Muscle layer of colon (tissue), 2 donors: ENCODE measurements at regions not wholly inside any gene's neighbourhood (a gene's known extent, or its start where the extent isn't known, plus 50 kb on each side); places are given as distances from the start of the nearest gene placed in this dataset.

Source experiments
- H3K27ac ChIP-seq: one replicate; pipeline ENCODE4 v1.7.0; 2013; ENCODE audit warnings: low read depth, mild to moderate bottlenecking, low read length, moderate library complexity
- H3K27me3 ChIP-seq, 2 donors: one replicate each; pipeline ENCODE4 v1.7.0; 2013; ENCODE audit warnings: low read length in 2 of 2, mild to moderate bottlenecking in 2 of 2; ENCODE audit not compliant: insufficient read depth in 2 of 2, control insufficient read depth in 1 of 2
- H3K36me3 ChIP-seq: one replicate; pipeline ENCODE4 v1.7.0; 2013; ENCODE audit warnings: mild to moderate bottlenecking, low read length; ENCODE audit not compliant: insufficient read depth
- H3K4me1 ChIP-seq: one replicate; pipeline ENCODE4 v1.7.0; 2013; ENCODE audit warnings: mild to moderate bottlenecking, low read length; ENCODE audit not compliant: insufficient read depth
- H3K4me3 ChIP-seq, 2 donors: one replicate each; pipeline ENCODE4 v1.7.0; 2013; ENCODE audit warnings: low read length in 2 of 2, low read depth in 1 of 2, mild to moderate bottlenecking in 1 of 2, moderate library complexity in 1 of 2
- H3K9ac ChIP-seq: one replicate; pipeline ENCODE4 v1.7.0; 2013; ENCODE audit warnings: low read length
- H3K9me3 ChIP-seq: one replicate; pipeline ENCODE4 v1.7.0; 2013; ENCODE audit warnings: mild to moderate bottlenecking, low read length
- donor health status: abdominal sarcoma.
- donor health status: Adenocarcinoma of cecum.

DNA sequence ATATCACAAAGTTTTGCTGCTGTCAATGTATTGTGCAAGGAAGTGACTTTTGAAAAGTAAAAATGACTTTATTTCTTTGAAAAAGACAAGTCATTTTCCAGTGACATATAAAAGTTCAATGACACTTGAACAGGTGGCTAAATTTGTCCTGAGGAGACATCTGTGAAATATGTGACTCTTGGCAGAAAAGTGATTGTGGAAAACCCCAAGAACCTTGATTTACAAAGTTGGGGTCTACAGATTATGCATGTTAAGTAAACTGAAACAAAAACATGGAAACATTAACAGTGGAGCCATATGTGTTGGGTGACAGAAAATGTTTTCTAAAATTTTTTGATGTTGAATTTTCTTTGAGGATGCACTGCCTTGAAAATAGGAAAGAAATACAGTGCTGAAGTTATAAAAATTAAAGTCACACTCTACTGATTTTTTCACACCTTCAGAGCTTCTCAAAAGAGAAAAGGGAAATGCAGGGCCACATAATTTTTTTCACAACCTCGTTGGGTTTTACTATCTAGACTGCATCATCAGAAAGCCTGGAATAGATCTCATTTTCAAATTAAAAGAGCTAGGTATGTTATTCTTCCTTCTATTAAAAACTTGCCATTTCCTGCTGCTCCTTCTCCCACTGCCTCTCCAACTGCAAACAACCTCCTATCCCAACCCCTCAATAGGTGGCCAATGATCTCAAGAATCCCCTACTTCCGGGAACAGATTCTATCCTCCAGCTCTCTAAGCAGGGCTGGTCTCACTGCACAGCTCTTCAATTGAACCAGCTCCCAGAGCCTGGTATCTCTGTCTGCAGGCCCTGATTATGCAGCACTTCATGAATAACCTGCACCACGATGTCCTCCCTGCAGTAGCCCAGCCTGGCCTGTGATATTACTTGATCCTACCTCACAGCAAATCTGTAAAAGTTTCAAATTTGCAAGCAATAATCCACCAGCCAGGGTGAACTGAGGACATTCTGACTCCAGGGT, 570.8 kb upstream of the CPEB2 start:
- Histone ChIP-seq H3K27me3 (no peaks in the 10 kb centered on the region), H3K36me3 (no peaks in the 10 kb centered on the region), H3K4me1 (no peaks in the 10 kb centered on the region), H3K27ac (no peak overlapping the region), H3K4me3 (no peak overlapping the region), H3K9ac (no peak overlapping the region), H3K9me3 (no peaks in the 10 kb centered on the region)

DNA sequence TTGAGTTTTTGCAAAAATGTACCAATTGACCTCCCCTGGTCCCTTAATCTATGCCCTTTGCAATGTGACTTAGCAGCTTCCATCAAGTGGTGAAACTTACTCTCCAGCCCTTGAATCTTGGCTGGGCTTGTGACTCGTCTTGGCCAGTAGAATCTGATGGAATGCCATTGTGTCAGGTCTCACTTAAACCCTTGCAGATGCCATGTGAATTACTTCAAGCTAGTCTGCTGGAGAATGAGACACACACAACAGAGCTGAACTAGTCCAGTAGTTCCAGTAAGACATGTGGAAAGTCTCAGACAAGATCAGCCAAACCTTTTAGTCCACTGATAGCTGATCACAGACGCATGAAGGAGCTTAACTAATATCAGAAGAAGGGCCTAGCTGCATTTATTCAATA, 567.8 kb upstream of the CPEB2 start:
- no peak overlapping the region for H3K27ac ChIP-seq
- H3K4me3 ChIP-seq, result no peak overlapping the region
- no peaks in the 10 kb centered on the region for H3K27me3 ChIP-seq
- no peaks in the 10 kb centered on the region for H3K9me3 ChIP-seq
- no peaks in the 10 kb centered on the region for H3K36me3 ChIP-seq
- H3K9ac ChIP-seq, result no peak overlapping the region
- H3K4me1 ChIP-seq, result no peaks in the 10 kb centered on the region

DNA sequence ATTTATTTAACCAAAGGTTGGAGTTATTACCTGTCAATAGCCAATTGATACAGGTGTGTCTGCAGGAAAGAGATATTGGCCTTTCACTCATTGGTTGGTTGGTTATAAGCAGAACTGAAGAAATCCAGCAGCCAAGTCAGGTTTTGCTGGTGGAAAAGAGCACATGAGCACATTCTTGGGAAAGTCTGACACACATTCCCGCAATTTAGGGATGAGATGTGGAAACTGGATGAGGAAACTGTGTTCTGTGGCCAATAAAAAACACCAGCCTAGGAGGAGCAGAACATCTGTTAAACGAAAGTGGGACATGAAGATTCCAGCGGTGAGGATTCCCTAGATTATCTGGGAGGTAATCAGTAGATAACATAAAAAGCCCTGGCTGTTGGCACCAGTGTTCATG, 567.4 kb upstream of the CPEB2 start:
- Histone ChIP-seq H3K4me1 (no peaks in the 10 kb centered on the region), H3K9me3 (no peaks in the 10 kb centered on the region), H3K9ac (no peak overlapping the region), H3K27me3 (no peaks in the 10 kb centered on the region), H3K36me3 (no peaks in the 10 kb centered on the region), H3K4me3 (no peak overlapping the region), H3K27ac (no peak overlapping the region)

DNA sequence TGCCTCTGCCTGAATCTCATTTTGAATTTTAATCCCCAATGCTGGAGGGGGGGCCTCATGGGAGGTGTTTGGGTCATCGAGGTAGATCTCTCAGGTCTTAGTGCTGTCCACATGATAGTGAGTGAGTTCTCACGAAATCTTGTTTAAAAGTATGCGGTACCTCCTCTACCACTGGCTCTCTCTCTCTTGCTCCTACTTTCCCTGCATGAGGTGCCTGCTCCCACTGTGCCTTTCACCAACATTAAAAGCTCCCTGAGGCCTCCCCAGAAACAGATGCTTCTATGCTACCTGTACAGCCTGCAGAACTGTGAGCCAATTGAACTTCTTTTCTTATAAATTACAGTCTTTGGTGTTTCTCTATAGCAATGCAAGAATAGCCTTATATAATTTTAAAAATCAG, 560.7 kb upstream of the CPEB2 start:
- H3K4me3 ChIP-seq, result no peak overlapping the region
- no peaks in the 10 kb centered on the region for H3K36me3 ChIP-seq
- H3K4me1 ChIP-seq, result peaks cover 5% of the 10 kb centered on the region
- H3K27ac ChIP-seq, result no peak overlapping the region
- H3K27me3 ChIP-seq, result no peaks in the 10 kb centered on the region
- H3K9me3 ChIP-seq, result no peaks in the 10 kb centered on the region
- H3K9ac ChIP-seq, result no peak overlapping the region

DNA sequence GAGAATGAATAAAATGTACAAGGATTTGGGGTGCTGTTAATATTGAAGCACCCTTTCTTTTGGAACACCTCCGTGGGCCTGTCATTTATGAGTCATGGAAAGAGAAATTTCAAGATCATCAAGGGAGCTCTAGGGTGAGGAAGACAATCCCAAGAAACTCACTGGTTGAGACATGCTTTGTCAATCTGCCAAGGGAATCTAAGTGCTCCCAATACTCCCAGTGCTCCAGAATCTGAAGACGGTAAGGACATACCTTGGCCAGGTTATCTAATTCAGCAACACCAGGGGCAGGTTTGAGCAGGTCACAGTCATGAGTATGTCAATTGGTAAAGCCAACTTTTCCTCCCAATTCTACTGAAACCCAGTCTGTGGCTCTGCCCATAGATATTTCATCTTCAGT, 556.4 kb upstream of the CPEB2 start:
- Histone ChIP-seq H3K4me3 (no peak overlapping the region), H3K27ac (no peak overlapping the region), H3K9me3 (no peaks in the 10 kb centered on the region), H3K4me1 (peaks cover 8% of the 10 kb centered on the region), H3K36me3 (no peaks in the 10 kb centered on the region), H3K27me3 (no peaks in the 10 kb centered on the region), H3K9ac (no peak overlapping the region)

DNA sequence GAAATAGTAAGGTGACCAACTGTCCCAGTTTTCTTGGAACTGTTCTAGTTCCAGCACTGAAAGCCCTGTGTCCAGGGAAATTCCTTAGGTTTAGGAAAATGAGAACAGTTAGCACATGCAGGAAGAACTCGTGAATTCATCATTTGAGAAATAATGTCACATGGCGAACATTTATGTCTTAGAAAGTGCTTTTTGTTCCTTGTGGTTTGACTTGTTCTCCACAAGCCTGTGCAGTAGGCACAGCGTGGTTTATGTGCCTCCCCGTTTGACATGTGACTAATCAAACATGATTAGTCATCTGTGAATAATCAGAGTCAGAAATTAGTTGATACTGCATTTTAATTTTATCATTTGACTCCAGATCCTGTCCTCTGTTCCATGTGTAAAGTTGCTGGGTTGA, 556.0 kb upstream of the CPEB2 start:
- Histone ChIP-seq H3K9me3 (no peaks in the 10 kb centered on the region), H3K9ac (no peak overlapping the region), H3K27me3 (no peaks in the 10 kb centered on the region), H3K4me3 (no peak overlapping the region), H3K36me3 (no peaks in the 10 kb centered on the region), H3K4me1 (peaks cover 8% of the 10 kb centered on the region), H3K27ac (no peak overlapping the region)

DNA sequence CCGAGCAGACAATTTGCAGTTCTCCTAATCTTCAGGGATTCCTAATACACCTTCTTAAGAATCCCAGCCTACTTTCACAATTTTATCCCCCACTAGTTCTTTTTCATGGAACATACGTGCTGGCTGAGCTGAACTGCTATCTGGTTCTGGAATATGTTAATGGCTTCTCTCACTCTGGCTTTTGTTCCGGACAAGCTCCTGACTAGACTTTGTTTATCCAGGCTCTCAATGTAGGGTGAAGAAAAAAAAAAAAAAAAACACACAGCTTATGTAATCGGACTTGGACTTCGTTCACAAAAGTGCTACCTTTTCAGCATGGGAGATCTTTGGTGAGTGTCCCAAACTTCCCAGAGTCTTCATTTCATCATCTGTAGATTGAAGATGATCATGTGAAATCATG, 555.4 kb upstream of the CPEB2 start:
- Histone ChIP-seq H3K4me3 (no peak overlapping the region), H3K27me3 (no peaks in the 10 kb centered on the region), H3K9me3 (no peaks in the 10 kb centered on the region), H3K27ac (no peak overlapping the region), H3K9ac (no peak overlapping the region), H3K4me1 (peaks cover 8% of the 10 kb centered on the region), H3K36me3 (no peaks in the 10 kb centered on the region)

DNA sequence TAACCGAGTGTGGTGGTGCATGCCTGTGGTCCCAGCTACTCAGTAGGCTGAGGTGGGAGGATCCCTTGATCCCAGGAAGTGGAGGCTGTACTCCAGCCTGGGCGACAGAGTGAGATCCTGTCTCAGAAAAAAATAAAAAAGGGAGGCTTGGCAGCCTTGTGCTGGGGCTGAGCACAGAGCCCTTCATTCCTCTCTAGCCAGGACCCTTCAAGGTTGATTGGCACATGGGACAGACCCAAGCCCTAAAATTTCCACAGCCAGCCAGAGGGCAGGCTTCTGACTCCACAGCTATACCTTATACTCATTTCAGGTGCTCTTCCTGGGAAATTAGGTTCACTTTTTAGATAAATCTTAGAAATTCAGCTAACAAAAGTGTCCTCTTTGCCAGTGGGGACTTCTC, 553.0 kb upstream of the CPEB2 start:
- H3K4me3 ChIP-seq, result no peak overlapping the region
- no peaks in the 10 kb centered on the region for H3K27me3 ChIP-seq
- H3K27ac ChIP-seq, result no peak overlapping the region
- H3K9ac ChIP-seq, result no peak overlapping the region
- H3K36me3 ChIP-seq, result no peaks in the 10 kb centered on the region
- H3K4me1 ChIP-seq, result peaks cover 8% of the 10 kb centered on the region
- H3K9me3 ChIP-seq, result no peaks in the 10 kb centered on the region

DNA sequence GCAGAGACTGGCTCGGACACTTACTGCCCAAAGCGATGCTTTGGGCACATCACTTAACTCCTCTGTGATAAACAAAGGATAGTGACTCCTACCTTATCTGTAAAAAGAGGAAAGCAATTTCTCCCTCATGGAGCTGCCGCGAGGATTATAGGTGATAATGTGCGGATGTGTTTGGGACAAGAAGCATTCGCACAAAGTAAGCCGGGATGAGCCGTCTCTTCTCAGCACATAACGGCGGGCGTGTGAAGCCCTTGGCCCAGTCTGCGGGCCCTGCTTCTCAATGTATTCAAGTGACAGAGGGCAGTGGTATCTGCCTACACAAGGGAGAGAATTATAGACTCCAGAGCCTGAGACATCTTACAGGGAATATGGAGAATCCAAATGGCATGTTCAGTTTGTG, 550.3 kb upstream of the CPEB2 start:
- no peaks in the 10 kb centered on the region for H3K27me3 ChIP-seq
- no peaks in the 10 kb centered on the region for H3K9me3 ChIP-seq
- H3K36me3 ChIP-seq, result no peaks in the 10 kb centered on the region
- H3K4me1 ChIP-seq, result no peaks in the 10 kb centered on the region
- no peak overlapping the region for H3K27ac ChIP-seq
- H3K4me3 ChIP-seq, result no peak overlapping the region
- no peak overlapping the region for H3K9ac ChIP-seq

DNA sequence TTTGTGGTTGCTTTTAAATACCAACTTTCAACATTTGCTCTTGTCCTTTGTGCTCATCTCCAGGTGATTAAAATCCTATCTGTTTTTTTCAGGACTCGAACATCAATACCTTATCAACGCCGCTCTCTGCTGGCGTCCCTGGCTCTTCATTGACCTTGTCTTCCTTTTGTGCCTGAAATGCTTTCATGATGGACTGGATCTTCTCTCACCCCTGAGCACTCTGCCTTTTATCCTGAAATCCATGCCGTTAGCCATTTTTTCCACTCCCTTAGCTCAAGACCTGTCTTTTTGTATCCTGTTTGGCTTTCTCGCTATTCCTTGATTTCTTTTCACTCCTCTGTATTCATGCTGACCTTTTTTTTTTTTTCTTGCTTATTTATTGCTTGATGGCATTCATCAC, 549.5 kb upstream of the CPEB2 start:
- H3K27me3 ChIP-seq, result no peaks in the 10 kb centered on the region

DNA sequence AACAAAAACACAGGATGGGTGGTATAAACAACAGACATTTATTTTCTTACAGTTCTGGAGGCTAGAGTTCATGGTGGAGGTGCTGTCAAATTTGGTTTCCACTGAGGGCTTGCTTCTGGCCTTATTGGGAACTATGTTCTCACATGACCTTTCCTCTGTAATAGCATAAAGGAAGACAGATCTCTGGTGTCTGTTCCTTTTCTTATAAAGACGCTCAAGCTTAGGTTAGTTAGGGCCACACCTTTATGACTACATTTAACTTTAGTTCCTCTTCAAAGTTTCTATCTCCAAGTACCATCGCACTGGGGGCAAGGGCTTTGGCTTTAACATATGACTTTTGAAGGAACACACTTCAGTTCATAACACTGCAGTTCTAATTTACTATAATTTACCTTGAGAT, 543.8 kb upstream of the CPEB2 start:
- H3K36me3 ChIP-seq, result no peaks in the 10 kb centered on the region
- no peaks in the 10 kb centered on the region for H3K9me3 ChIP-seq
- no peak overlapping the region for H3K27ac ChIP-seq
- H3K9ac ChIP-seq, result no peak overlapping the region
- H3K27me3 ChIP-seq, result no peaks in the 10 kb centered on the region
- H3K4me1 ChIP-seq, result no peaks in the 10 kb centered on the region
- H3K4me3 ChIP-seq, result no peak overlapping the region

More for the DNA sequence above, 549.5 kb upstream of the CPEB2 start:
- H3K4me3 ChIP-seq, result no peak overlapping the region
- H3K36me3 ChIP-seq, result no peaks in the 10 kb centered on the region
- H3K27ac ChIP-seq, result no peak overlapping the region
- H3K9ac ChIP-seq, result no peak overlapping the region
- H3K4me1 ChIP-seq, result no peaks in the 10 kb centered on the region
- no peaks in the 10 kb centered on the region for H3K9me3 ChIP-seq

DNA sequence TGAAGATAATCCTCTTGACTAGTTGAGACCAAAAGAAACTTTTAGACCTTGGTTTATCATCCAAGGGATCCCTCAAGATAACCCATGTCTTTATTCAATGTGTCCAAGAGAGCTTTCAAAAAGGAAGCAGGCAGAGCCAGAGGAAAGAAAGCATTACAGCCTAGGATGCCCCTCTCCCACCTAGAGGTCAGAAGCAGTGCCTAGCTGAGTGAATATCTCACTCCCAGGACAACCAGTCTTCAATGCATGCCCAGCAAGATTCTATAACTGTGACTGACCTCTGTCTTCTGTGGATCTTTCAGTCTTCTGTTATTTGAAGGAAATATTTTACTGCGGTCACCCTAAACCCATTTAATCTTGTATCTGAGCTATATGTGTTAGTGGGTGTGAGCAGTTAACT, 537.2 kb upstream of the CPEB2 start:
- no peak overlapping the region for H3K27ac ChIP-seq
- no peaks in the 10 kb centered on the region for H3K36me3 ChIP-seq
- H3K9ac ChIP-seq, result no peak overlapping the region
- H3K27me3 ChIP-seq, result no peaks in the 10 kb centered on the region
- no peaks in the 10 kb centered on the region for H3K9me3 ChIP-seq
- H3K4me1 ChIP-seq, result no peaks in the 10 kb centered on the region
- H3K4me3 ChIP-seq, result no peak overlapping the region
